GM12878 (cell line): ENCODE measurements at regions not wholly inside any gene's neighbourhood (a gene's known extent, or its start where the extent isn't known, plus 50 kb on each side); places are given as distances from the start of the nearest gene placed in this dataset.

ENCODE experiments used
- ATAC-seq: fragments of 200-7000 bp; cut with Tn5 transposase; 3 replicates; pipeline ENCODE4 v1.9.1; 2020; ENCODE audit warnings: mild to moderate bottlenecking, moderate library complexity
- BruUV-seq: library from RNA; stranded (reverse); fragments of 400-500 nt; replicated peaks from 2 replicates; lab custom pipeline; 2021; lab: Mats Ljungman, UMichigan
- CTCF ChIA-PET: fragments of 300-600 bp; sonication (Branson Sonifier 250); formaldehyde crosslinking; extraction: SDS; loops from one replicate; lab custom pipeline; 2021; ENCODE audit warnings: inconsistent platforms; lab: Yijun Ruan, JAX
- POLR2A ChIA-PET: fragments of 350-600 bp; formaldehyde crosslinking; extraction: SDS; loops from one replicate; lab custom pipeline; 2021; ENCODE audit warnings: inconsistent platforms; lab: Charles Lee
- RAD21 ChIA-PET: fragments of 300-600 bp; sonication (Branson Sonifier 250); formaldehyde crosslinking; loops from one replicate; lab custom pipeline; 2023; ENCODE audit warnings: antibody characterized with exemption; ENCODE audit not compliant: unreplicated experiment; lab: Charles Lee
- SMC1A ChIA-PET: fragments of 300-600 bp; sonication (Branson Sonifier 250); formaldehyde crosslinking; loops from one replicate; lab custom pipeline; 2023; ENCODE audit not compliant: unreplicated experiment, uncharacterized antibody; lab: Charles Lee
- DNase-seq: peaks from one replicate; pipeline ENCODE4 v3.0.0-alpha.2; 2011; ENCODE audit warnings: low read depth, low spot score
- FAIRE-seq: peaks from 3 replicates; lab custom pipeline; 2011; peaks lifted over from hg19 to GRCh38; lab: Jason Lieb, UNC
- H2AFZ ChIP-seq: 2 replicates; pipeline ENCODE4 v1.6.0; 2011; ENCODE audit warnings: low read depth, low read length, control low read depth; ENCODE audit not compliant: control insufficient read depth
- H3K27ac ChIP-seq: 2 replicates; pipeline ENCODE4 v1.5.1; 2011; ENCODE audit warnings: control low read depth; ENCODE audit not compliant: control insufficient read depth, insufficient read depth
- H3K27me3 ChIP-seq, 2 experiments: replicated peaks in 1 of 2; 2 replicates each; pipeline versions ENCODE4 v1.6.0 to v1.6.1; 2011; ENCODE audit warnings: low read length in 1 of 2; ENCODE audit not compliant: control insufficient read depth in 2 of 2, insufficient read depth in 2 of 2
- H3K36me3 ChIP-seq, 2 experiments: 2 replicates each; pipeline ENCODE4 v1.5.1; 2011; ENCODE audit warnings: low read length in 1 of 2; ENCODE audit not compliant: control insufficient read depth in 2 of 2, insufficient read depth in 2 of 2
- H3K4me1 ChIP-seq: 2 replicates; pipeline ENCODE4 v1.6.1; 2011; ENCODE audit warnings: mild to moderate bottlenecking, low read length, moderate library complexity, mixed read lengths; ENCODE audit not compliant: control insufficient read depth, insufficient read depth
- H3K4me2 ChIP-seq: 2 replicates; pipeline ENCODE4 v1.6.0; 2011; ENCODE audit warnings: control low read depth; ENCODE audit not compliant: control insufficient read depth, insufficient read depth
- H3K4me3 ChIP-seq: fragments of 200-600 bp; sonication (generic); 2 replicates; pipeline ENCODE4 v1.5.1; 2016
- H3K79me2 ChIP-seq: 2 replicates; pipeline ENCODE4 v1.6.0; 2011; ENCODE audit warnings: low read length; ENCODE audit not compliant: control insufficient read depth, insufficient read depth
- H3K9ac ChIP-seq: 2 replicates; pipeline ENCODE4 v1.8.0; 2011; ENCODE audit warnings: low read length, control low read depth, mixed read lengths; ENCODE audit not compliant: control insufficient read depth, insufficient read depth
- H3K9me3 ChIP-seq: replicated peaks from 3 replicates; pipeline ENCODE4 v1.5.1; 2011; ENCODE audit warnings: mild to moderate bottlenecking, low read length; ENCODE audit not compliant: control insufficient read depth, insufficient read depth
- H4K20me1 ChIP-seq: 2 replicates; pipeline ENCODE4 v1.6.0; 2011; ENCODE audit not compliant: control insufficient read depth, insufficient read depth
- CREB1 ChIP-seq: IDR thresholded peaks from 2 replicates; pipeline ENCODE4 v1.6.1; 2012; ENCODE audit warnings: low read depth, mild to moderate bottlenecking, inconsistent platforms
- DPF2 ChIP-seq: fragments of 450-650 bp; IDR thresholded peaks from 2 replicates; pipeline ENCODE4 v1.6.1; 2017; ENCODE audit warnings: mild to moderate bottlenecking
- EGR1 ChIP-seq, 2 experiments: IDR thresholded peaks; 1 replicate in 1 of 2; 2 replicates in 1 of 2; pipeline ENCODE4 v1.6.1; 2011 to 2012; ENCODE audit warnings: low read depth in 2 of 2, low read length in 2 of 2, borderline replicate concordance in 1 of 2, mild to moderate bottlenecking in 1 of 2, moderate library complexity in 1 of 2
- GABPA ChIP-seq: IDR thresholded peaks from 2 replicates; pipeline ENCODE4 v1.6.1; 2014; ENCODE audit warnings: antibody characterized with exemption, low read depth, mild to moderate bottlenecking, inconsistent platforms
- JUND ChIP-seq: IDR thresholded peaks from 2 replicates; pipeline ENCODE4 v1.6.1; 2012; ENCODE audit warnings: low read depth, mild to moderate bottlenecking, low read length, improper control_type of control experiment, moderate library complexity
- MEF2A ChIP-seq: IDR thresholded peaks from 2 replicates; pipeline ENCODE4 v1.6.1; 2011; ENCODE audit warnings: low read depth, mild to moderate bottlenecking, low read length, moderate library complexity; ENCODE audit not compliant: insufficient read depth
- NBN ChIP-seq: fragments of 450-650 bp; IDR thresholded peaks from 2 replicates; pipeline ENCODE4 v1.6.1; 2016
- NFIC ChIP-seq: IDR thresholded peaks from 2 replicates; pipeline ENCODE4 v1.6.1; 2012; ENCODE audit warnings: low read depth, mild to moderate bottlenecking, inconsistent platforms, low read length, moderate library complexity
- PRDM15 ChIP-seq: fragments of 450-650 bp; formaldehyde crosslinking; IDR thresholded peaks from 2 replicates; pipeline ENCODE4 v1.4.0; 2020; ENCODE audit warnings: mild to moderate bottlenecking, moderate library complexity
- RAD51 ChIP-seq: fragments of 450-650 bp; IDR thresholded peaks from 2 replicates; pipeline ENCODE4 v1.6.1; 2016; ENCODE audit warnings: moderate library complexity, mild to moderate bottlenecking, inconsistent platforms
- RELA ChIP-seq: fragments of 450-650 bp; IDR thresholded peaks from 2 replicates; pipeline ENCODE4 v1.8.0; 2014; ENCODE audit warnings: borderline replicate concordance; ENCODE audit not compliant: partially characterized antibody
- SIX5 ChIP-seq: IDR thresholded peaks from 2 replicates; pipeline ENCODE4 v1.6.1; 2011; ENCODE audit warnings: mild to moderate bottlenecking, low read depth, low read length, moderate library complexity; ENCODE audit not compliant: severe bottlenecking
- SRF ChIP-seq, 2 experiments: IDR thresholded peaks; 2 replicates each; pipeline ENCODE4 v1.6.1; 2011; ENCODE audit warnings: low read depth in 2 of 2, low read length in 2 of 2, mild to moderate bottlenecking in 1 of 2, moderate library complexity in 1 of 2
- SUPT20H ChIP-seq: IDR thresholded peaks from 2 replicates; pipeline ENCODE4 v1.6.1; 2011; ENCODE audit warnings: low read depth, mild to moderate bottlenecking, low read length, moderate library complexity, borderline replicate concordance; ENCODE audit not compliant: control insufficient read depth
- TAF1 ChIP-seq: IDR thresholded peaks from 2 replicates; pipeline ENCODE4 v1.6.1; 2011; ENCODE audit warnings: mild to moderate bottlenecking, low read depth, low read length, borderline replicate concordance
- TCF3 ChIP-seq: IDR thresholded peaks from 2 replicates; pipeline ENCODE4 v1.6.1; 2012; ENCODE audit warnings: low read depth, mild to moderate bottlenecking, low read length, borderline replicate concordance; ENCODE audit not compliant: insufficient read depth
- ZBED1 ChIP-seq: IDR thresholded peaks from 2 replicates; pipeline ENCODE4 v1.6.1; 2016; ENCODE audit warnings: borderline replicate concordance
- ZBTB33 ChIP-seq: fragments of 450-650 bp; IDR thresholded peaks from 2 replicates; pipeline ENCODE4 v1.6.1; 2017; ENCODE audit warnings: mild to moderate bottlenecking
- WGBS: methylation state at CpG from one replicate; pipeline ENCODE4 v1.1.6; 2016; ENCODE audit warnings: low lambda C conversion rate; ENCODE audit not compliant: insufficient replicate concordance, insufficient coverage; ENCODE audit errors: missing lambda C conversion rate; 5-methylcytosine and 5-hydroxymethylcytosine counted together
- in situ Hi-C: fragments of 300-500 bp; cut with MboI; formaldehyde crosslinking; loops from 9 replicates; pipeline ENCODE4 v1.14.3; 2018; ENCODE audit warnings: mixed read lengths
- intact Hi-C: fragments of 100-400 bp; cut with micrococcal nuclease; formaldehyde crosslinking; loops from one replicate; pipeline ENCODE4 v1.14.2; 2022; ENCODE audit not compliant: unreplicated experiment

- Histone ChIP-seq H3K27me3 (no peaks in the 10 kb centered on the region; a peak in 1 of 4 replicates), H3K36me3 (no peaks in the 10 kb centered on the region), H3K4me3 (no peak overlapping the region), H3K27ac (no peak overlapping the region), H4K20me1 (no peaks in the 10 kb centered on the region), H3K4me1 (no peaks in the 10 kb centered on the region), H3K9ac (no peak overlapping the region), H3K4me2 (no peak overlapping the region), H3K79me2 (no peaks in the 10 kb centered on the region), H2AFZ (no peak overlapping the region), H3K9me3 (no peaks in the 10 kb centered on the region)
- ChIA-PET RAD21 (no interaction called here), SMC1A (no interaction called here), CTCF (interaction anchor here (0.7 to 1.1 kb wide), 2 partner anchors 16 to 86 kb away, joined by 3 to 4 read pairs; no protein-coding TSS in a partner anchor), POLR2A (no interaction called here)
- FAIRE-seq (no peak), DNase-seq (no peak), ATAC-seq (no peak)
- WGBS: 70% methylated on average over 4 of the region's 4 CpGs
- BruUV-seq: no TSS peak
- in situ Hi-C loops (no loop called here), intact Hi-C loops (no loop called here)
- TF ChIP-seq SRF (IDR thresholded peaks at IDR 0.05; ENCODE audit: low read depth in 2 of 2, low read length in 2 of 2) (no peak), NFIC (no peak), PRDM15 (CRISPR knock-in tag) (no peak), ZBTB33 (no peak), SIX5 (no peak), SUPT20H (no peak), RAD51 (no peak), TAF1 (no peak), RELA (no peak), TCF3 (no peak), GABPA (no peak), NBN (no peak), ZBED1 (no peak), CREB1 (no peak), DPF2 (no peak), JUND (no peak), MEF2A (no peak), EGR1 (IDR thresholded peaks at IDR 0.05; ENCODE audit: borderline replicate concordance in 1 of 2, low read depth in 2 of 2, low read length in 2 of 2) (no peak)
These were observed 458.5 kb downstream of the MTX2 start for GRCh38 chr2:176727696-176728095.
